Astrocyte (in vitro differentiated cells and primary cell): ENCODE measurements at regions not wholly inside any gene's neighbourhood (a gene's known extent, or its start where the extent isn't known, plus 50 kb on each side); places are given as distances from the start of the nearest gene placed in this dataset.
"Not testable (repeated sequence)": the region's sequence is repeated elsewhere in the genome, so short reads cannot be mapped to it uniquely, and the experiment has no call there.

Experiments
- DNase-seq: peaks from one replicate; pipeline ENCODE4 v3.0.0-alpha.2; 2010; ENCODE audit warnings: low read depth
- FAIRE-seq: peaks from 2 replicates; lab custom pipeline; 2011; peaks lifted over from hg19 to GRCh38; lab: Jason Lieb, UNC
- H2AFZ ChIP-seq: 2 replicates; pipeline ENCODE4 v1.6.0; 2012; ENCODE audit warnings: low read depth, low read length, inconsistent platforms
- H3K27ac ChIP-seq: 2 replicates; pipeline ENCODE4 v1.5.1; 2011; ENCODE audit warnings: low read depth, low read length, inconsistent platforms
- H3K27me3 ChIP-seq: 2 replicates; pipeline ENCODE4 v1.6.0; 2011; ENCODE audit warnings: low read length, inconsistent platforms; ENCODE audit not compliant: insufficient read depth
- H3K36me3 ChIP-seq: 2 replicates; pipeline ENCODE4 v1.5.1; 2011; ENCODE audit warnings: low read length, inconsistent platforms; ENCODE audit not compliant: insufficient read depth
- H3K4me1 ChIP-seq: 2 replicates; pipeline ENCODE4 v1.5.1; 2011; ENCODE audit warnings: low read length, inconsistent platforms; ENCODE audit not compliant: insufficient read depth
- H3K4me2 ChIP-seq: 2 replicates; pipeline ENCODE4 v1.6.0; 2012; ENCODE audit warnings: low read length, inconsistent platforms
- H3K4me3 ChIP-seq: 2 replicates; pipeline ENCODE4 v1.5.1; 2011; ENCODE audit warnings: low read depth, mild to moderate bottlenecking, low read length, inconsistent platforms; ENCODE audit not compliant: insufficient read depth
- H3K79me2 ChIP-seq: 2 replicates; pipeline ENCODE4 v1.6.0; 2012; ENCODE audit warnings: mild to moderate bottlenecking, low read length, inconsistent platforms; ENCODE audit not compliant: insufficient read depth
- H3K9ac ChIP-seq: 2 replicates; pipeline ENCODE4 v1.6.0; 2012; ENCODE audit warnings: mild to moderate bottlenecking, low read length, inconsistent platforms
- H3K9me3 ChIP-seq: 2 replicates; pipeline ENCODE4 v1.5.1; 2012; ENCODE audit warnings: low read depth, mild to moderate bottlenecking, low read length, inconsistent platforms; ENCODE audit not compliant: insufficient read depth
- H4K20me1 ChIP-seq: 2 replicates; pipeline ENCODE4 v1.6.0; 2012; ENCODE audit warnings: low read length, inconsistent platforms; ENCODE audit not compliant: insufficient read depth
- H3K27ac Mint-ChIP-seq: one replicate; pipeline ENCODE4 v1.8.0; 2021; ENCODE audit warnings: mild to moderate bottlenecking, mixed read lengths; ENCODE audit not compliant: unreplicated experiment
- H3K27me3 Mint-ChIP-seq: one replicate; pipeline ENCODE4 v1.8.0; 2021; ENCODE audit warnings: low read depth, mixed read lengths; ENCODE audit not compliant: unreplicated experiment
- H3K36me3 Mint-ChIP-seq: one replicate; pipeline ENCODE4 v1.8.0; 2021; ENCODE audit warnings: low read depth, mixed read lengths; ENCODE audit not compliant: unreplicated experiment
- H3K4me1 Mint-ChIP-seq: one replicate; pipeline ENCODE4 v1.8.0; 2021; ENCODE audit warnings: low read depth, mixed read lengths; ENCODE audit not compliant: unreplicated experiment
- H3K4me3 Mint-ChIP-seq: one replicate; pipeline ENCODE4 v1.8.0; 2021; ENCODE audit warnings: mild to moderate bottlenecking, moderate library complexity, mixed read lengths; ENCODE audit not compliant: unreplicated experiment
- H3K9me3 Mint-ChIP-seq: one replicate; pipeline ENCODE4 v1.8.0; 2021; ENCODE audit warnings: mild to moderate bottlenecking, mixed read lengths; ENCODE audit not compliant: unreplicated experiment

GRCh38 chr2:87910848-87911247 is 85.3 kb upstream of the RGPD2 start:
- not testable (repeated sequence) for H3K4me3 Mint-ChIP-seq, H4K20me1 ChIP-seq, H3K4me1 Mint-ChIP-seq, H3K79me2 ChIP-seq, DNase-seq, H3K4me3 ChIP-seq, H3K27me3 Mint-ChIP-seq, H2AFZ ChIP-seq, H3K36me3 Mint-ChIP-seq, H3K9me3 Mint-ChIP-seq, H3K4me2 ChIP-seq, H3K9ac ChIP-seq, H3K27me3 ChIP-seq, H3K36me3 ChIP-seq, H3K4me1 ChIP-seq, H3K27ac ChIP-seq, FAIRE-seq, H3K9me3 ChIP-seq, H3K27ac Mint-ChIP-seq

- H3K9me3 Mint-ChIP-seq, H3K27me3 ChIP-seq, H3K36me3 Mint-ChIP-seq: not testable (repeated sequence)
These were observed 83.4 kb upstream of the RGPD2 start for GRCh38 chr2:87909042-87909441.

GRCh38 chr2:87907556-87908099 is 82.0 kb upstream of the RGPD2 start:
- not testable (repeated sequence) for H3K4me1 ChIP-seq, H4K20me1 ChIP-seq, H3K36me3 ChIP-seq, H3K9me3 ChIP-seq, H3K79me2 ChIP-seq, H3K27ac Mint-ChIP-seq, H3K4me3 Mint-ChIP-seq, H3K36me3 Mint-ChIP-seq, H3K27ac ChIP-seq, H3K4me1 Mint-ChIP-seq, H3K27me3 ChIP-seq, H3K9ac ChIP-seq, H3K27me3 Mint-ChIP-seq, DNase-seq, H3K4me2 ChIP-seq, H3K9me3 Mint-ChIP-seq, H2AFZ ChIP-seq, H3K4me3 ChIP-seq
- FAIRE-seq: peak; percentile 13

More at GRCh38 chr2:87909042-87909441, 83.4 kb upstream of the RGPD2 start:
- not testable (repeated sequence) for H3K27ac Mint-ChIP-seq, H3K4me3 Mint-ChIP-seq, H3K4me1 ChIP-seq, H3K9me3 ChIP-seq, H3K27me3 Mint-ChIP-seq, H3K4me2 ChIP-seq, H3K27ac ChIP-seq, H3K4me3 ChIP-seq, H3K9ac ChIP-seq, H3K79me2 ChIP-seq, H3K4me1 Mint-ChIP-seq, H2AFZ ChIP-seq, H3K36me3 ChIP-seq, H4K20me1 ChIP-seq, DNase-seq
- peak; percentile 43 for FAIRE-seq

- H3K27ac ChIP-seq, H3K9me3 Mint-ChIP-seq, H3K9me3 ChIP-seq, H3K4me3 Mint-ChIP-seq, H3K27me3 ChIP-seq, H3K4me3 ChIP-seq, H2AFZ ChIP-seq, H3K9ac ChIP-seq, H3K27me3 Mint-ChIP-seq, H3K36me3 ChIP-seq, H3K27ac Mint-ChIP-seq, H3K4me1 ChIP-seq, H3K36me3 Mint-ChIP-seq, H3K79me2 ChIP-seq, H4K20me1 ChIP-seq, H3K4me1 Mint-ChIP-seq, H3K4me2 ChIP-seq: not testable (repeated sequence)
- FAIRE-seq (peak; percentile 80), DNase-seq (peak; percentile 16)
These were observed 77.9 kb upstream of the RGPD2 start for GRCh38 chr2:87903242-87904114.

GRCh38 chr2:87883659-87884058 is 58.1 kb upstream of the RGPD2 start:
- H3K27ac ChIP-seq, H2AFZ ChIP-seq, H4K20me1 ChIP-seq, H3K4me1 ChIP-seq, H3K9me3 ChIP-seq, H3K36me3 ChIP-seq, H3K79me2 ChIP-seq, H3K27ac Mint-ChIP-seq, DNase-seq, H3K36me3 Mint-ChIP-seq, H3K9ac ChIP-seq, H3K4me2 ChIP-seq, H3K4me1 Mint-ChIP-seq, H3K4me3 Mint-ChIP-seq, H3K27me3 ChIP-seq, H3K27me3 Mint-ChIP-seq, H3K4me3 ChIP-seq, H3K9me3 Mint-ChIP-seq, FAIRE-seq: not testable (repeated sequence)
